Heart left ventricle (tissue), 13 donors: ENCODE measurements at regions not wholly inside any gene's neighbourhood (a gene's known extent, or its start where the extent isn't known, plus 50 kb on each side); places are given as distances from the start of the nearest gene placed in this dataset.

Source experiments
- POLR2A ChIP-seq, 2 donors: fragments of 450-650 bp; IDR thresholded peaks; one replicate each; pipeline ENCODE4 v1.6.1; 2017; ENCODE audit warnings: antibody characterized with exemption in 2 of 2, mild to moderate bottlenecking in 2 of 2, moderate library complexity in 2 of 2
- TF ChIP-seq, protein P1 (sequence below), 12 donors: fragments of 200-600 bp; sonication (generic) in 4 of 12; IDR thresholded peaks; one replicate each; pipeline versions ENCODE4 v1.5.0 to v1.8.0; 2018 to 2022; ENCODE audit warnings: antibody characterized with exemption in 12 of 12, mild to moderate bottlenecking in 5 of 12
- donor health status: ischemic (EF 13 %, LVEDD 7.1; RV severe dilation, severe dysfunction).
- donor health status: DM: no; HTN: yes; CAD: no.
- donor health status: DM: no; HTN: no; CAD: no.
- donor health status: ischemic (EF 25% LVEDD 6.9; RV normal size, moderate dysfunction).
- donor health status: ischemic (EF 25% LVEDD 5.7; RV mildly dilated, moderate dysfunction).
- donor health status: ischemic (EF 35%, LVEDD 5.7; RV mildly dilated, moderate dysfunction).
- donor health status: nonischemic (EF 11% LVEDD 7.7; RV severe dilation, severe dysfunction).
- donor health status: DM: yes; HTN: yes; CAD: no.
- donor health status: PGD.
- donor health status: ischemic (EF 29% LVEDD 5.4; RV normal size, mild dysfunction).
- donor health status: nonischemic (EF 23%, LVEDD 6.1; RV moderate dilation, normal function).

DNA sequence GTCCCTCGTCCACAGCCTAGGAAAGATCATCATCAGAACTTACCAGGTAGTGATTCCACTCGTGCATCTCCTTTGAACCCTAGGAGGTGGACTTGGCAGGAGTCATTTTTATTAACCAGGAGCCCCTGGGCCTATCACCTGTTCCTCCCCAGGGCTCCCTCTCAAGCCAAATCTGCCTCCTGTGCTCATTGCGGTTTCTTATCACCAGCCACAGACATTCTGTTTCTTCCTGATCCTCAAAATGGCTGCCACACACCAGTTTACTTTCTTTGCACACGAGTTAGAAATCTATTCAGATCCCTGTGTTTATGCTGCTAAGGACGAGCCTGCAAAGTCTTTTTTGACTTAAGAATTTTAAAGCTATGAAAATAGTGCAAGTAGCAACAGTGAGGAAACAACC lies 354.5 kb upstream of the BOD1L1 start:
- TF ChIP-seq, protein P1, sequence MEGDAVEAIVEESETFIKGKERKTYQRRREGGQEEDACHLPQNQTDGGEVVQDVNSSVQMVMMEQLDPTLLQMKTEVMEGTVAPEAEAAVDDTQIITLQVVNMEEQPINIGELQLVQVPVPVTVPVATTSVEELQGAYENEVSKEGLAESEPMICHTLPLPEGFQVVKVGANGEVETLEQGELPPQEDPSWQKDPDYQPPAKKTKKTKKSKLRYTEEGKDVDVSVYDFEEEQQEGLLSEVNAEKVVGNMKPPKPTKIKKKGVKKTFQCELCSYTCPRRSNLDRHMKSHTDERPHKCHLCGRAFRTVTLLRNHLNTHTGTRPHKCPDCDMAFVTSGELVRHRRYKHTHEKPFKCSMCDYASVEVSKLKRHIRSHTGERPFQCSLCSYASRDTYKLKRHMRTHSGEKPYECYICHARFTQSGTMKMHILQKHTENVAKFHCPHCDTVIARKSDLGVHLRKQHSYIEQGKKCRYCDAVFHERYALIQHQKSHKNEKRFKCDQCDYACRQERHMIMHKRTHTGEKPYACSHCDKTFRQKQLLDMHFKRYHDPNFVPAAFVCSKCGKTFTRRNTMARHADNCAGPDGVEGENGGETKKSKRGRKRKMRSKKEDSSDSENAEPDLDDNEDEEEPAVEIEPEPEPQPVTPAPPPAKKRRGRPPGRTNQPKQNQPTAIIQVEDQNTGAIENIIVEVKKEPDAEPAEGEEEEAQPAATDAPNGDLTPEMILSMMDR (IDR thresholded peaks at IDR 0.05) = no peak
- no peak for TF ChIP-seq POLR2A (IDR thresholded peaks at IDR 0.05)
